Left ventricle myocardium inferior (tissue), 1 donor: ENCODE measurements at regions not wholly inside any gene's neighbourhood (a gene's known extent, or its start where the extent isn't known, plus 50 kb on each side); places are given as distances from the start of the nearest gene placed in this dataset.

ENCODE experiments used
- DNase-seq: peaks from one replicate; pipeline ENCODE4 v3.0.0-alpha.2; 2020
- H3K27ac ChIP-seq: fragments of 200-600 bp; replicated peaks from 2 replicates; pipeline ENCODE4 v1.8.0; 2021
- H3K27me3 ChIP-seq: fragments of 200-600 bp; 2 replicates; pipeline ENCODE4 v1.8.0; 2021; ENCODE audit warnings: low read depth
- H3K36me3 ChIP-seq: fragments of 200-600 bp; 2 replicates; pipeline ENCODE4 v1.8.0; 2021
- H3K4me1 ChIP-seq: fragments of 200-600 bp; 2 replicates; pipeline ENCODE4 v1.8.0; 2021
- H3K4me3 ChIP-seq: fragments of 200-600 bp; 2 replicates; pipeline ENCODE4 v1.8.0; 2021; ENCODE audit warnings: mild to moderate bottlenecking, moderate library complexity
- H3K9me3 ChIP-seq: fragments of 200-600 bp; replicated peaks from 2 replicates; pipeline ENCODE4 v1.8.0; 2021
- intact Hi-C: fragments of 100-400 bp; cut with micrococcal nuclease; formaldehyde crosslinking; loops from one replicate; pipeline ENCODE4 v1.11.0; 2022
- TF ChIP-seq, protein P1 (sequence below): fragments of 200-600 bp; IDR thresholded peaks from 2 replicates; pipeline ENCODE4 v1.8.0; 2021; ENCODE audit warnings: antibody characterized with exemption, mild to moderate bottlenecking, borderline replicate concordance
- donor health status: DM: no; HTN: yes; CAD: no; lungs with severe emphysema.

GRCh38 chr4:180098586-180098985 lies 2144.6 kb upstream of the TENM3 start:
- intact Hi-C loops = no loop called here
- no peaks in the 10 kb centered on the region for H3K4me1 ChIP-seq

DNA sequence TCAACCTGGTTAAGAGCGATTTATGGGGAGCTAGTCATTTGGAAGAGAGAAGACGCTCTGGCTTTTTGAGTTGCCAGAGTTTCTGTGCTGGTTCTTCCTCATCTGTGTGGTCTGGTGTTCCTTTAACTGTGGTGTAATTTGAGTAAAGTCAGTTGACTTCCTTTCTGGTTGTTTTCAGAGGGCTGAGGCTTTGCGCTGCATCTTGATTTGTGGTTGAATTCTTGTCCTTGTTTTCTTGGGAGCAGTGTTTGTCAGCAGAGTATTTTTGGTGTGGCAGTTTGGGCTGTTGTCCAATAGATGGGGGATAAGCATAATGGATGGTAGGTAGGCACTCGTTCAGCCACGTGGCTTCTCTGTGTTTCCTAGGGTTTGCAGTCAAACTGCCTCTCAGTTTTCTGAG lies 2143.2 kb upstream of the TENM3 start:
- Histone ChIP-seq H3K27me3 (no peaks in the 10 kb centered on the region), H3K9me3 (no peaks in the 10 kb centered on the region), H3K4me3 (no peak overlapping the region), H3K36me3 (no peaks in the 10 kb centered on the region), H3K27ac (no peak overlapping the region), H3K4me1 (no peaks in the 10 kb centered on the region)
- TF ChIP-seq, protein P1, sequence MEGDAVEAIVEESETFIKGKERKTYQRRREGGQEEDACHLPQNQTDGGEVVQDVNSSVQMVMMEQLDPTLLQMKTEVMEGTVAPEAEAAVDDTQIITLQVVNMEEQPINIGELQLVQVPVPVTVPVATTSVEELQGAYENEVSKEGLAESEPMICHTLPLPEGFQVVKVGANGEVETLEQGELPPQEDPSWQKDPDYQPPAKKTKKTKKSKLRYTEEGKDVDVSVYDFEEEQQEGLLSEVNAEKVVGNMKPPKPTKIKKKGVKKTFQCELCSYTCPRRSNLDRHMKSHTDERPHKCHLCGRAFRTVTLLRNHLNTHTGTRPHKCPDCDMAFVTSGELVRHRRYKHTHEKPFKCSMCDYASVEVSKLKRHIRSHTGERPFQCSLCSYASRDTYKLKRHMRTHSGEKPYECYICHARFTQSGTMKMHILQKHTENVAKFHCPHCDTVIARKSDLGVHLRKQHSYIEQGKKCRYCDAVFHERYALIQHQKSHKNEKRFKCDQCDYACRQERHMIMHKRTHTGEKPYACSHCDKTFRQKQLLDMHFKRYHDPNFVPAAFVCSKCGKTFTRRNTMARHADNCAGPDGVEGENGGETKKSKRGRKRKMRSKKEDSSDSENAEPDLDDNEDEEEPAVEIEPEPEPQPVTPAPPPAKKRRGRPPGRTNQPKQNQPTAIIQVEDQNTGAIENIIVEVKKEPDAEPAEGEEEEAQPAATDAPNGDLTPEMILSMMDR = no peak
- DNase-seq = no peak
- intact Hi-C loops = no loop called here

More at GRCh38 chr4:180098586-180098985, 2144.6 kb upstream of the TENM3 start:
- no peak overlapping the region for H3K4me3 ChIP-seq
- H3K36me3 ChIP-seq = no peaks in the 10 kb centered on the region
- TF ChIP-seq, protein P1 = no peak
- DNase-seq = no peak
- H3K27ac ChIP-seq = no peak overlapping the region
- no peaks in the 10 kb centered on the region for H3K27me3 ChIP-seq
- H3K9me3 ChIP-seq = no peaks in the 10 kb centered on the region

- no peak for DNase-seq
- TF ChIP-seq, protein P1 = no peak
- Histone ChIP-seq H3K4me3 (no peak overlapping the region), H3K9me3 (no peaks in the 10 kb centered on the region), H3K36me3 (no peaks in the 10 kb centered on the region), H3K27ac (no peak overlapping the region), H3K4me1 (no peaks in the 10 kb centered on the region), H3K27me3 (no peaks in the 10 kb centered on the region)
- intact Hi-C loops = no loop called here
Measured at GRCh38 chr4:180100433-180101344, 2142.5 kb upstream of the TENM3 start.

DNA sequence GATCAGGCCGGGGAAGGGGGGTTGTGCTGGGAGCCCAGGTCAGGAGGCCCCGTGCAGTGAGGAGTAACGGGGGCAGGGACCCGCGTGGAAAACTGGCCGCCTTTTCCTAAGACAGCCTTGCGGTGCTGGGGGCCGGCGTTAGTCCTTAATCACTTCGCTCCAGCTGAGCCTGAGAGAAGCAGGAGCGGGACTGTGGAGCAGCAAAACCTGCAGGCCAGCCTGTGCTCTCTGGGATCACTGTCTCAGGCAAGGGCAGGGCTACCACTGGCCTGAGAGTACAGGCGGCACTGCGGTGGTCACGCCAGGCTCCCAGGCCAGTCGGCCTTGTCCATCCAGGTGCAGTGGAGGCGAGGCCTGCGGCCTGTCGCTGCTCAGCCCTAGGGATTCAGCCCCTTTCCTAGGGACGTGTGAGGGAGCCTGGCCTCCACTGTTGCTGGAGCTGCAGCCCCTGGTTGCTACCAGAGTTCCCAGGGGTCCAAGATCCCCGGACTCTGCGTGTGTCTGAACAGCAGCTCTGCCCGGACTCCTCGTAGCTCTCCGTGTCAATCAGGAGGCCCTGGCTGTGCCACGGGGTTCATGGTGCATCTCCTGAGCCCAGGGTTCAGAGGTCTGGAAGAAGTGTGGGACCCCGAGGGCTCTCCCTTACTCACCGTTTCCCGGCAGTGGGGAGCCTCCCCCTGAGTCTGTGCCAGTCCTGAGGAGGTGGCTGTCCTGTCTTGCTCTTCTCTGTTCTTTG lies 2141.7 kb upstream of the TENM3 start:
- H3K36me3 ChIP-seq = no peaks in the 10 kb centered on the region
- H3K9me3 ChIP-seq = no peaks in the 10 kb centered on the region
- no peak overlapping the region for H3K27ac ChIP-seq
- no peaks in the 10 kb centered on the region for H3K4me1 ChIP-seq
- DNase-seq = no peak
- no peaks in the 10 kb centered on the region for H3K27me3 ChIP-seq
- no peak overlapping the region for H3K4me3 ChIP-seq
- intact Hi-C loops = no loop called here
- TF ChIP-seq, protein P1 = no peak

DNA sequence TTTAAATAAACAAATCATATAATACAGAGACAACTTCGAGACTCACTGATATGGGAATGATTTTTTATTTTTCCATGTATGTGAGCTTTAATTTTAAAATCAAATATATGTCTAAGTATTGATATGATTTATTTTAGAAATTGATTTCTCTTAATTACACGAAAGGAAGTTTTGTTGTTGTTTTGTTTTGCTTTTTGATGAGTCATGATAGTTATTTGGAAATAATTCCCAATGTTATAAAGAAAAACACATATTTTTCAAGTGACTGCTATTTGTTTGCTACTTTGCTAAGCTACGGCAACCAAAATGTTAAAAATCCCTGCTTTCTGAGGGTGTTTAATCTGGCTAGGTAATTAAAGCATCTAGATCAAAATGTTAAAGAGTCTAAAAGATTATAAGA lies 2139.4 kb upstream of the TENM3 start:
- intact Hi-C loops = no loop called here
- H3K27ac ChIP-seq = no peak overlapping the region
- no peaks in the 10 kb centered on the region for H3K36me3 ChIP-seq
- no peak overlapping the region for H3K4me3 ChIP-seq
- no peaks in the 10 kb centered on the region for H3K4me1 ChIP-seq
- no peaks in the 10 kb centered on the region for H3K9me3 ChIP-seq
- no peaks in the 10 kb centered on the region for H3K27me3 ChIP-seq
- TF ChIP-seq, protein P1 = no peak
- no peak for DNase-seq
